Stimulated activated CD4-positive, alpha-beta T cell treated with anti-CD3 and anti-CD28 coated beads, Interleukin-1b, Interleukin-23, amount 100 ng/mL, for 4 hours (primary cell): ENCODE measurements at regions not wholly inside any gene's neighbourhood (a gene's known extent, or its start where the extent isn't known, plus 50 kb on each side); places are given as distances from the start of the nearest gene placed in this dataset.
"Not testable (repeated sequence)": the region's sequence is repeated elsewhere in the genome, so short reads cannot be mapped to it uniquely, and the experiment has no call there.

ENCODE experiments used
- DNase-seq, 2 donors: peaks; one replicate each; pipeline ENCODE4 v3.0.0-alpha.2; 2020; ENCODE audit warnings: low read depth in 2 of 2

GRCh38 chr9:85880507-85880906 is 60.4 kb upstream of the NAA35 start:
- not testable (repeated sequence) for DNase-seq

DNA sequence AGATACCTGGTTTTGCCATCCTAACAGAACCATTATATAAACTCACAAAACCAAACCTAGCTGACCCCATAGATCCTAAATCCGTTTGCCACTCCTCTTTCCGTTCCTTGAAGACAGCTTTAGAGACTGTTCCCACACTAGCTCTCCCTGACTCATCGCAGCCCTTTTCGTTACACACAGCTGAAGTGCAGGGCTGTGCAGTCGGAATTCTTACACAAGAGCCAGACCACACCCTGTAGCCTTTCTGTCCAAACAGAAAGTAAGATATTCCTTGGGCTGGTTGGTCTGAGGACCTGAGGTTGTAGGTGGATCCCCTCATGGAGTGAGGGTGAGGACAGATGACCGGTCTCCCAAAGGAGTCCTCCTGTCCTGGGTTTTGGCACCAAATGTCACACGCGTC is 56.7 kb upstream of the NAA35 start:
- no peak for DNase-seq

- DNase-seq = no peak
Observed at GRCh38 chr9:85890962-85891361, 50.0 kb upstream of the NAA35 start.
